HG02973 (cell line): ENCODE measurements at regions not wholly inside any gene's neighbourhood (a gene's known extent, or its start where the extent isn't known, plus 50 kb on each side); places are given as distances from the start of the nearest gene placed in this dataset.

ENCODE experiments used
- ATAC-seq: cut with Tn5 transposase; IDR thresholded peaks from one replicate; pipeline ENCODE4 v1.9.1; 2021; ENCODE audit warnings: moderate library complexity; ENCODE audit not compliant: unreplicated experiment

GRCh38 chr2:74735009-74735408 lies 81.0 kb downstream of the SEMA4F start:
- ATAC-seq = no peak

- no peak for ATAC-seq
Observed at GRCh38 chr2:74735564-74735963, 81.5 kb downstream of the SEMA4F start.

GRCh38 chr2:74736589-74736988 lies 82.5 kb downstream of the SEMA4F start:
- no peak for ATAC-seq

GRCh38 chr2:74738586-74738985 lies 84.5 kb downstream of the SEMA4F start:
- ATAC-seq = no peak

GRCh38 chr2:74739129-74739528 lies 85.1 kb downstream of the SEMA4F start:
- ATAC-seq = no peak

- ATAC-seq = no peak
Observed at GRCh38 chr2:74739733-74740241, 85.7 kb downstream of the SEMA4F start.

- ATAC-seq = no peak
Observed at GRCh38 chr2:74740395-74740740, 86.3 kb downstream of the SEMA4F start.

- ATAC-seq = no peak
Observed at GRCh38 chr2:74740741-74741431, 86.8 kb downstream of the SEMA4F start.

- no peak for ATAC-seq
Observed at GRCh38 chr2:74741629-74742028, 87.6 kb downstream of the SEMA4F start.

GRCh38 chr2:74742471-74742870 lies 88.4 kb downstream of the SEMA4F start:
- no peak for ATAC-seq

GRCh38 chr2:74743039-74743438 lies 89.0 kb downstream of the SEMA4F start:
- no peak for ATAC-seq

GRCh38 chr2:74743778-74744177 lies 89.7 kb downstream of the SEMA4F start:
- no peak for ATAC-seq

GRCh38 chr2:74744731-74745515 lies 89.0 kb upstream of the HK2 start:
- ATAC-seq = no peak

GRCh38 chr2:74745766-74746165 lies 88.2 kb upstream of the HK2 start:
- no peak for ATAC-seq

- ATAC-seq = no peak
Observed at GRCh38 chr2:74746480-74746879, 87.4 kb upstream of the HK2 start.

- ATAC-seq = no peak
Observed at GRCh38 chr2:74747411-74748080, 86.4 kb upstream of the HK2 start.

GRCh38 chr2:74748665-74749064 lies 85.3 kb upstream of the HK2 start:
- no peak for ATAC-seq

GRCh38 chr2:74749432-74749831 lies 84.5 kb upstream of the HK2 start:
- no peak for ATAC-seq

- ATAC-seq = no peak
Observed at GRCh38 chr2:74751981-74752851, 81.7 kb upstream of the HK2 start.

GRCh38 chr2:74755386-74755785 lies 78.5 kb upstream of the HK2 start:
- ATAC-seq = no peak

GRCh38 chr2:74756356-74756890 lies 77.5 kb upstream of the HK2 start:
- ATAC-seq = no peak
